Testis (tissue), 2 donors: ENCODE measurements at regions not wholly inside any gene's neighbourhood (a gene's known extent, or its start where the extent isn't known, plus 50 kb on each side); places are given as distances from the start of the nearest gene placed in this dataset.

Experiments used
- CTCF ChIP-seq, 3 experiments: fragments of 450-650 bp in 2 of 3; fragments of 200-600 bp in 1 of 3; sonication (generic) in 1 of 3; IDR thresholded peaks; one replicate each; pipeline ENCODE4 v1.5.1; 2016 to 2019; ENCODE audit warnings: antibody characterized with exemption in 3 of 3, mild to moderate bottlenecking in 2 of 3, moderate library complexity in 1 of 3
- POLR2A ChIP-seq: fragments of 450-650 bp; IDR thresholded peaks from one replicate; pipeline ENCODE4 v1.6.1; 2017; ENCODE audit warnings: antibody characterized with exemption, mild to moderate bottlenecking, moderate library complexity

- no peak for TF ChIP-seq CTCF (IDR thresholded peaks at IDR 0.05)
- TF ChIP-seq POLR2A: no peak
Measured at GRCh38 chr18:53710080-53710479, 514.4 kb downstream of the MBD2 start.
